NCI-H146 treated with DMSO at 0.1 percent for 48 hours (cell line): ENCODE measurements at regions not wholly inside any gene's neighbourhood (a gene's known extent, or its start where the extent isn't known, plus 50 kb on each side); places are given as distances from the start of the nearest gene placed in this dataset.

ENCODE experiments used
- DNase-seq: peaks from one replicate; lab custom pipeline; 2025; ENCODE audit not compliant: unreplicated experiment; lab: John Stamatoyannopoulos, UW

GRCh38 chr18:45260125-45260524 is 355.2 kb upstream of the SLC14A2 start:
- no peak for DNase-seq

GRCh38 chr18:45266023-45266422 is 349.3 kb upstream of the SLC14A2 start:
- DNase-seq, result no peak

- no peak for DNase-seq
Observed at GRCh38 chr18:45267622-45268021, 347.7 kb upstream of the SLC14A2 start.

GRCh38 chr18:45268583-45268982 is 346.7 kb upstream of the SLC14A2 start:
- DNase-seq, result no peak

GRCh38 chr18:45270289-45270771 is 344.9 kb upstream of the SLC14A2 start:
- DNase-seq, result no peak

GRCh38 chr18:45274026-45274425 is 341.2 kb upstream of the SLC14A2 start:
- DNase-seq, result no peak

GRCh38 chr18:45275367-45276113 is 339.7 kb upstream of the SLC14A2 start:
- DNase-seq, result peak; percentile 49

- DNase-seq, result no peak
Observed at GRCh38 chr18:45276878-45277277, 338.4 kb upstream of the SLC14A2 start.

GRCh38 chr18:45277908-45278307 is 337.4 kb upstream of the SLC14A2 start:
- DNase-seq, result no peak

- DNase-seq, result no peak
Observed at GRCh38 chr18:45280481-45281276, 334.6 kb upstream of the SLC14A2 start.

GRCh38 chr18:45282101-45282812 is 333.0 kb upstream of the SLC14A2 start:
- DNase-seq, result no peak

GRCh38 chr18:45284174-45284573 is 331.1 kb upstream of the SLC14A2 start:
- DNase-seq, result no peak

GRCh38 chr18:45284851-45285250 is 330.4 kb upstream of the SLC14A2 start:
- DNase-seq, result no peak

- DNase-seq, result no peak
Observed at GRCh38 chr18:45285251-45285650, 330.0 kb upstream of the SLC14A2 start.

- DNase-seq, result no peak
Observed at GRCh38 chr18:45286431-45286830, 328.8 kb upstream of the SLC14A2 start.

GRCh38 chr18:45287531-45287930 is 327.7 kb upstream of the SLC14A2 start:
- DNase-seq, result no peak

GRCh38 chr18:45290364-45290763 is 324.9 kb upstream of the SLC14A2 start:
- DNase-seq, result no peak

GRCh38 chr18:45291621-45292615 is 323.4 kb upstream of the SLC14A2 start:
- DNase-seq, result peak; percentile 45

- DNase-seq, result no peak
Observed at GRCh38 chr18:45295388-45295787, 319.9 kb upstream of the SLC14A2 start.

- DNase-seq, result no peak
Observed at GRCh38 chr18:45298986-45299385, 316.3 kb upstream of the SLC14A2 start.
